ENCODE measurements at regions not wholly inside any gene's neighbourhood (a gene's known extent, or its start where the extent isn't known, plus 50 kb on each side); places are given as distances from the start of the nearest gene placed in this dataset.

DNA sequence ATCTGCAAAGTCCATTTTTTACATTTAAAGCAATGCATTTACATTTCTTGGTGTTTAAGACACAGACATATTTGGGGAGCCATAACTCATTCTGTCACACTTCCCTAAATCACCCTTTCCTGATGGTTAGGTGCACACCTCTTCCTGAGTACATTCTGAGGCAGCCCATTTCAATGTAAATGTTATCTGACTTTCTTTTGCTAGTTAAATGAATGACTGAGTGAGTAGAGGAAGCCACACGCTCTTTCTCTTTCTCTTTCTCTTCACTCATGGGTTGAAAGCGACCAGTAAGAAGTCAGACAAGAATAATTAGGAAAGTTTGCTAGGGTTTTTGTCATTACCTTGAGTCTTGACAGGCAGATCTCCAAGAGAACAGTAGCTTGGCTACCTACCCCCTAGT is 143.1 kb downstream of the S1PR1 start (continued):
- TF ChIP-seq, protein P1, sequence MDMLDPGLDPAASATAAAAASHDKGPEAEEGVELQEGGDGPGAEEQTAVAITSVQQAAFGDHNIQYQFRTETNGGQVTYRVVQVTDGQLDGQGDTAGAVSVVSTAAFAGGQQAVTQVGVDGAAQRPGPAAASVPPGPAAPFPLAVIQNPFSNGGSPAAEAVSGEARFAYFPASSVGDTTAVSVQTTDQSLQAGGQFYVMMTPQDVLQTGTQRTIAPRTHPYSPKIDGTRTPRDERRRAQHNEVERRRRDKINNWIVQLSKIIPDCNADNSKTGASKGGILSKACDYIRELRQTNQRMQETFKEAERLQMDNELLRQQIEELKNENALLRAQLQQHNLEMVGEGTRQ (IDR thresholded peaks at IDR 0.05; ENCODE audit: low read length), result no peak
- no peak for TF ChIP-seq GTF2F1 (IDR thresholded peaks at IDR 0.05; ENCODE audit: borderline replicate concordance, low read depth, low read length)
- TF ChIP-seq SIN3A (conservative IDR thresholded peaks at IDR 0.05 in 1 of 2, IDR thresholded peaks at IDR 0.05 in 1 of 2; ENCODE audit: low read depth in 1 of 2, low read length in 2 of 2), result no peak
- no peak for TF ChIP-seq NRF1 (IDR thresholded peaks at IDR 0.05; ENCODE audit: low read depth, low read length)
